ENCODE measurements at regions not wholly inside any gene's neighbourhood (a gene's known extent, or its start where the extent isn't known, plus 50 kb on each side); places are given as distances from the start of the nearest gene placed in this dataset.

- TF ChIP-seq ZNF592 (IDR thresholded peaks at IDR 0.05), result no peak
- TF ChIP-seq, protein P1, sequence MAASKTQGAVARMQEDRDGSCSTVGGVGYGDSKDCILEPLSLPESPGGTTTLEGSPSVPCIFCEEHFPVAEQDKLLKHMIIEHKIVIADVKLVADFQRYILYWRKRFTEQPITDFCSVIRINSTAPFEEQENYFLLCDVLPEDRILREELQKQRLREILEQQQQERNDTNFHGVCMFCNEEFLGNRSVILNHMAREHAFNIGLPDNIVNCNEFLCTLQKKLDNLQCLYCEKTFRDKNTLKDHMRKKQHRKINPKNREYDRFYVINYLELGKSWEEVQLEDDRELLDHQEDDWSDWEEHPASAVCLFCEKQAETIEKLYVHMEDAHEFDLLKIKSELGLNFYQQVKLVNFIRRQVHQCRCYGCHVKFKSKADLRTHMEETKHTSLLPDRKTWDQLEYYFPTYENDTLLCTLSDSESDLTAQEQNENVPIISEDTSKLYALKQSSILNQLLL (CRISPR knock-in tag; IDR thresholded peaks at IDR 0.05; ENCODE audit: borderline replicate concordance), result no peak
- no peak for TF ChIP-seq CC2D1A (IDR thresholded peaks at IDR 0.05)
Observed at GRCh38 chr11:22479208-22479607, 141.0 kb downstream of the SLC17A6 start (continued).

GRCh38 chr11:22478169-22478568 is 140.0 kb downstream of the SLC17A6 start:
- CTCF ChIA-PET (ENCODE audit: low intra/inter-chr PET ratio), result no interaction called here
- no peaks in the 10 kb centered on the region for H4K20me1 ChIP-seq (replicated peaks; ENCODE audit: control insufficient read depth, insufficient read depth, low read length)
- no peaks in the 10 kb centered on the region for H3K27me3 ChIP-seq (ENCODE audit: control insufficient read depth in 2 of 2, insufficient read depth in 2 of 2, low read length in 2 of 2)
- in situ Hi-C loops (cut with MboI), result no loop called here
- no TSS peak for BruUV-seq (replicated peaks)
- H3K4me1 ChIP-seq (replicated peaks in 1 of 2; ENCODE audit: control insufficient read depth in 2 of 2, insufficient read depth in 2 of 2, low read length in 2 of 2), result no peaks in the 10 kb centered on the region
- H3K79me2 ChIP-seq (ENCODE audit: control insufficient read depth, insufficient read depth, low read length), result no peaks in the 10 kb centered on the region
- ATAC-seq (no peak), FAIRE-seq (no peak), DNase-seq (ENCODE audit: extremely low read depth in 1 of 4, low spot score in 3 of 4) (no peak)
- no peak overlapping the region for H2AFZ ChIP-seq (ENCODE audit: low read depth, low read length)
- no peak overlapping the region for H3K27ac ChIP-seq (ENCODE audit: extremely low read depth, low read depth, low read length)
- no peak overlapping the region for H3K9ac ChIP-seq (ENCODE audit: insufficient read depth in 1 of 2, low read depth in 2 of 2, low read length in 2 of 2)
- H3K36me3 ChIP-seq (ENCODE audit: control insufficient read depth, insufficient read depth, low read length), result no peaks in the 10 kb centered on the region
- intact Hi-C loops (cut with micrococcal nuclease), result no loop called here
- H3K4me3 ChIP-seq, result no peak overlapping the region
- 0% methylated on average over 1 of the region's 1 CpG for WGBS (ENCODE audit: insufficient coverage, low coverage, missing lambda C conversion rate)
- H3K4me2 ChIP-seq (ENCODE audit: insufficient read depth, low read length), result no peak overlapping the region
- no peaks in the 10 kb centered on the region for H3K9me1 ChIP-seq (ENCODE audit: control insufficient read depth, insufficient read depth, low read length)
- POLR2A ChIA-PET, result interaction anchor here (1.5 kb wide), 1 partner anchor 10 kb away, joined by 5 read pairs; no protein-coding TSS in a partner anchor
- no peaks in the 10 kb centered on the region for H3K9me3 ChIP-seq (replicated peaks; ENCODE audit: control insufficient read depth, insufficient read depth, low read depth, low read length)
- no peak for TF ChIP-seq TFAM (CRISPR knock-in tag; conservative IDR thresholded peaks at IDR 0.05)
- TF ChIP-seq, protein P2, sequence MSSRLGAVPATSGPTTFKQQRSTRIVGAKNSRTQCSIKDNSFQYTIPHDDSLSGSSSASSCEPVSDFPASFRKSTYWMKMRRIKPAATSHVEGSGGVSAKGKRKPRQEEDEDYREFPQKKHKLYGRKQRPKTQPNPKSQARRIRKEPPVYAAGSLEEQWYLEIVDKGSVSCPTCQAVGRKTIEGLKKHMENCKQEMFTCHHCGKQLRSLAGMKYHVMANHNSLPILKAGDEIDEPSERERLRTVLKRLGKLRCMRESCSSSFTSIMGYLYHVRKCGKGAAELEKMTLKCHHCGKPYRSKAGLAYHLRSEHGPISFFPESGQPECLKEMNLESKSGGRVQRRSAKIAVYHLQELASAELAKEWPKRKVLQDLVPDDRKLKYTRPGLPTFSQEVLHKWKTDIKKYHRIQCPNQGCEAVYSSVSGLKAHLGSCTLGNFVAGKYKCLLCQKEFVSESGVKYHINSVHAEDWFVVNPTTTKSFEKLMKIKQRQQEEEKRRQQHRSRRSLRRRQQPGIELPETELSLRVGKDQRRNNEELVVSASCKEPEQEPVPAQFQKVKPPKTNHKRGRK (tag; IDR thresholded peaks at IDR 0.05), result no peak
- no peak for TF ChIP-seq ZNF197 (CRISPR knock-in tag; IDR thresholded peaks at IDR 0.05; ENCODE audit: low read depth)
- no peak for TF ChIP-seq YY1 (IDR thresholded peaks at IDR 0.05; ENCODE audit: borderline replicate concordance in 1 of 3, control insufficient read depth in 1 of 3, extremely low read depth in 1 of 3, insufficient read depth in 3 of 3, insufficient read length in 1 of 3, insufficient replicate concordance in 2 of 3, low read depth in 1 of 3, low read length in 2 of 3)
- TF ChIP-seq, protein P3, sequence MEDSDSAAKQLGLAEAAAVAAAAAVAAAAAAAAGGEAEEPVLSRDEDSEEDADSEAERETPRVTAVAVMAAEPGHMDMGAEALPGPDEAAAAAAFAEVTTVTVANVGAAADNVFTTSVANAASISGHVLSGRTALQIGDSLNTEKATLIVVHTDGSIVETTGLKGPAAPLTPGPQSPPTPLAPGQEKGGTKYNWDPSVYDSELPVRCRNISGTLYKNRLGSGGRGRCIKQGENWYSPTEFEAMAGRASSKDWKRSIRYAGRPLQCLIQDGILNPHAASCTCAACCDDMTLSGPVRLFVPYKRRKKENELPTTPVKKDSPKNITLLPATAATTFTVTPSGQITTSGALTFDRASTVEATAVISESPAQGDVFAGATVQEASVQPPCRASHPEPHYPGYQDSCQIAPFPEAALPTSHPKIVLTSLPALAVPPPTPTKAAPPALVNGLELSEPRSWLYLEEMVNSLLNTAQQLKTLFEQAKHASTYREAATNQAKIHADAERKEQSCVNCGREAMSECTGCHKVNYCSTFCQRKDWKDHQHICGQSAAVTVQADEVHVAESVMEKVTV (CRISPR knock-in tag; IDR thresholded peaks at IDR 0.05), result no peak
- TF ChIP-seq SNRNP70 (optimal IDR thresholded peaks at IDR 0.05; ENCODE audit: low read depth, low read length), result no peak
- TF ChIP-seq, protein P4, sequence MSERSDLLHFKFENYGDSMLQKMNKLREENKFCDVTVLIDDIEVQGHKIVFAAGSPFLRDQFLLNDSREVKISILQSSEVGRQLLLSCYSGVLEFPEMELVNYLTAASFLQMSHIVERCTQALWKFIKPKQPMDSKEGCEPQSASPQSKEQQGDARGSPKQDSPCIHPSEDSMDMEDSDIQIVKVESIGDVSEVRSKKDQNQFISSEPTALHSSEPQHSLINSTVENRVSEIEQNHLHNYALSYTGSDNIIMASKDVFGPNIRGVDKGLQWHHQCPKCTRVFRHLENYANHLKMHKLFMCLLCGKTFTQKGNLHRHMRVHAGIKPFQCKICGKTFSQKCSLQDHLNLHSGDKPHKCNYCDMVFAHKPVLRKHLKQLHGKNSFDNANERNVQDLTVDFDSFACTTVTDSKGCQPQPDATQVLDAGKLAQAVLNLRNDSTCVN (CRISPR knock-in tag; IDR thresholded peaks at IDR 0.05), result no peak
